ENCODE measurements at regions not wholly inside any gene's neighbourhood (a gene's known extent, or its start where the extent isn't known, plus 50 kb on each side); places are given as distances from the start of the nearest gene placed in this dataset.

- TF ChIP-seq CTCF (IDR thresholded peaks at IDR 0.05; ENCODE audit: insufficient read depth, low read depth, low read length, missing control alignments) = no peak
- no peak for DNase-seq (ENCODE audit: low read depth)
Measured at GRCh38 chr10:121415063-121415399, 183.2 kb downstream of the FGFR2 start.

GRCh38 chr10:121416071-121416470, 182.2 kb downstream of the FGFR2 start:
- no peak overlapping the region for H3K4me3 ChIP-seq (ENCODE audit: low read depth, low read length)
- TF ChIP-seq CTCF (IDR thresholded peaks at IDR 0.05; ENCODE audit: insufficient read depth, low read depth, low read length, missing control alignments) = no peak
- DNase-seq (ENCODE audit: low read depth) = no peak

More at GRCh38 chr10:121415063-121415399, 183.2 kb downstream of the FGFR2 start:
- H3K4me3 ChIP-seq (ENCODE audit: low read depth, low read length) = no peak overlapping the region

DNA sequence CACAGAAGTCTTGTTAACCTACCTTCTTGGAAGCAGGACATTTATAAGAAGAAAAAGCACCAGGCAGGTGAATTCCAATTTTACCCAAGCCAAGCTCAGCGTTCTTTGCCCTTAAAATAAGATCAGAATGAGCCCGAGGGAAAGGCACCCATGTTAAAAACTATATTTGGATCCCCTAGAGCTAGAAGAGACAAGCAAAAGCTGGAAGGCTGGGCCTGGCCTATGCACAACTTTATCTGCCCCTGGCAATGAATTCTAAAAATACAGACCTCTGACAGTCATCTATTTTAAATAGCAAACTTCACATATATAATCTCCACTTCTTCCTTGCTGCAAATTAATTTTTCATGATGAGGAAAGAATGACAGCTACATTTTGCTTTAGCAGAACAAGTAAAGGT, 180.9 kb downstream of the FGFR2 start:
- DNase-seq (ENCODE audit: low read depth) = no peak
- H3K4me3 ChIP-seq (ENCODE audit: low read depth, low read length) = no peak overlapping the region
- no peak for TF ChIP-seq CTCF (IDR thresholded peaks at IDR 0.05; ENCODE audit: insufficient read depth, low read depth, low read length, missing control alignments)

- no peak for TF ChIP-seq CTCF (IDR thresholded peaks at IDR 0.05; ENCODE audit: insufficient read depth, low read depth, low read length, missing control alignments)
- DNase-seq (ENCODE audit: low read depth) = no peak
- H3K4me3 ChIP-seq (ENCODE audit: low read depth, low read length) = no peak overlapping the region
Measured at GRCh38 chr10:121418126-121418777, 180.0 kb downstream of the FGFR2 start.

- TF ChIP-seq CTCF (IDR thresholded peaks at IDR 0.05; ENCODE audit: insufficient read depth, low read depth, low read length, missing control alignments) = no peak
- no peak for DNase-seq (ENCODE audit: low read depth)
- no peak overlapping the region for H3K4me3 ChIP-seq (ENCODE audit: low read depth, low read length)
Measured at GRCh38 chr10:121420006-121420405, 178.2 kb downstream of the FGFR2 start.

DNA sequence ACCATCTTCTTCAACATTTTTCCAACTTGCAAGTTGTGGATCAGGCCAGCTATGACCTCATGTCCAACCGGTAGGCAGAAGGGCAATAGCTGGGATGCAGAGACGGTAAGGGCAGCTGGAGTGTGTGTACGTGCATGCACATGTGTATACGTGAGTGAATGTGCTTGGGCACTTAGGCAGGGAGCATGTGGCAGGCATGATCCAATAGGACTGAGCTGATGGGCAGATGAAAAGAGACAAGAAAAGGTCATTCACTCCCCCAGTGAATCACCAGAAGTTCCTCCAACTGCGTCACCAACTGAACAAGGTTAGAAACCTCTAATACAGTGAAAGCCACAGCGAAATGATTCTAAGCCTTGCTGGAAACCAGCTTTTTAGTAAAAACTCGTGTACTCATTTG, 176.1 kb downstream of the FGFR2 start:
- no peak for DNase-seq (ENCODE audit: low read depth)
- no peak overlapping the region for H3K4me3 ChIP-seq (ENCODE audit: low read depth, low read length)
- TF ChIP-seq CTCF (IDR thresholded peaks at IDR 0.05; ENCODE audit: insufficient read depth, low read depth, low read length, missing control alignments) = no peak

GRCh38 chr10:121425623-121426022, 172.6 kb downstream of the FGFR2 start:
- no peak for TF ChIP-seq CTCF (IDR thresholded peaks at IDR 0.05; ENCODE audit: insufficient read depth, low read depth, low read length, missing control alignments)
- no peak overlapping the region for H3K4me3 ChIP-seq (ENCODE audit: low read depth, low read length)
- no peak for DNase-seq (ENCODE audit: low read depth)

All from GM12865 (cell line).